ENCODE measurements at regions not wholly inside any gene's neighbourhood (a gene's known extent, or its start where the extent isn't known, plus 50 kb on each side); places are given as distances from the start of the nearest gene placed in this dataset.

DNA sequence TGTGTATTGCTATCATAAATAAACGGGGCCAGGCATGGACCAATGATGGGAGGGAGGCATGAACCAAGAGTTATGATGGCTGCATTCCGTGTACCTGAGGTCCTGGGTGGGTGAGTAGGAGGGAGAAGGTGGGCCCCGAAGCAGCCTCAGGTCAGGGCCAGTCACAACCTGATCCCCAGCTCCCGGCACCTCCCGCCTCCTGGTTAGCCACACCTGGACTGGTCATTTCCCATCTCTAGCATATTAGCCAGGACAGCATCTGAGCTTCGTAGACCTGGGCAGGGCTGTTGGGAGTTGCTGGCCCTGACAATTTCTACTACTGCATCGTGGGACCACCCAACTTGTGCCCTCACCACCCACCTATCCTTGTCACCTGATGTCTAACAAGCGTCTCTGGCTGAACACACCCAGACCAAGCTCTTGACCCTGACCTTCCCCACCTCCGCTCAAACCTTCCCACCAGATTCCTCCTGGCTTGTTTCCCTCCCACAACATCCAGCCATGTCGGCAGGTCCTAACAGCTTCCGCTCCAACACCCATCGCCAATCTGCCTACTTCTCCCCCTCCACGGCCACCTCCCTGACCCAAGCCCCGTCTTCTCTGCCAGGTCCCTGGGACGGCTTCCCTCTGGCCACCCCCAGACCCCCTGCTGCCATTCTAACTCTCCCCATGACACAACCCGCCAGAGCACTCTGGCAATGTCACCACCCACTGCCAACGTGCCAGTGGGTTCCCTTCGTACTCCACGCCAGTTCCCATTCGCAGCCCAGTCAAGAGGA lies 133.8 kb upstream of the IQSEC1 start:
- Histone ChIP-seq H3K27ac (ENCODE audit: low read depth in 1 of 2, low read length in 1 of 2) (no peak overlapping the region), H3K9me3 (ENCODE audit: control insufficient read depth in 4 of 4, insufficient read depth in 3 of 4, low read length in 3 of 4) (peaks cover 0 to 5% (median 0%) of the 10 kb centered on the region in 4 donors), H3K27me3 (ENCODE audit: control insufficient read depth in 3 of 3, insufficient read depth in 3 of 3, low read length in 2 of 3) (peaks cover 3 to 55% (median 36%) of the 10 kb centered on the region in 3 donors), H3K4me1 (ENCODE audit: control insufficient read depth in 5 of 5, insufficient read depth in 5 of 5, low read length in 5 of 5) (no peaks in the 10 kb centered on the region), H3K36me3 (ENCODE audit: control insufficient read depth in 4 of 4, insufficient read depth in 4 of 4, low read length in 4 of 4) (no peaks in the 10 kb centered on the region), H3K9ac (ENCODE audit: insufficient read depth in 1 of 2, low read length in 2 of 2) (no peak overlapping the region), H3K4me3 (no peak overlapping the region)
- DNase-seq (no peak), ATAC-seq (ENCODE audit: insufficient read depth, low FRiP score) (no peak)
- TF ChIP-seq, protein P1, sequence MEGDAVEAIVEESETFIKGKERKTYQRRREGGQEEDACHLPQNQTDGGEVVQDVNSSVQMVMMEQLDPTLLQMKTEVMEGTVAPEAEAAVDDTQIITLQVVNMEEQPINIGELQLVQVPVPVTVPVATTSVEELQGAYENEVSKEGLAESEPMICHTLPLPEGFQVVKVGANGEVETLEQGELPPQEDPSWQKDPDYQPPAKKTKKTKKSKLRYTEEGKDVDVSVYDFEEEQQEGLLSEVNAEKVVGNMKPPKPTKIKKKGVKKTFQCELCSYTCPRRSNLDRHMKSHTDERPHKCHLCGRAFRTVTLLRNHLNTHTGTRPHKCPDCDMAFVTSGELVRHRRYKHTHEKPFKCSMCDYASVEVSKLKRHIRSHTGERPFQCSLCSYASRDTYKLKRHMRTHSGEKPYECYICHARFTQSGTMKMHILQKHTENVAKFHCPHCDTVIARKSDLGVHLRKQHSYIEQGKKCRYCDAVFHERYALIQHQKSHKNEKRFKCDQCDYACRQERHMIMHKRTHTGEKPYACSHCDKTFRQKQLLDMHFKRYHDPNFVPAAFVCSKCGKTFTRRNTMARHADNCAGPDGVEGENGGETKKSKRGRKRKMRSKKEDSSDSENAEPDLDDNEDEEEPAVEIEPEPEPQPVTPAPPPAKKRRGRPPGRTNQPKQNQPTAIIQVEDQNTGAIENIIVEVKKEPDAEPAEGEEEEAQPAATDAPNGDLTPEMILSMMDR (IDR thresholded peaks at IDR 0.05; ENCODE audit: control extremely low read depth, extremely low read depth) = no peak
- 78 to 81% methylated on average over 20 of the region's 20 CpGs for WGBS, 2 donors

DNA sequence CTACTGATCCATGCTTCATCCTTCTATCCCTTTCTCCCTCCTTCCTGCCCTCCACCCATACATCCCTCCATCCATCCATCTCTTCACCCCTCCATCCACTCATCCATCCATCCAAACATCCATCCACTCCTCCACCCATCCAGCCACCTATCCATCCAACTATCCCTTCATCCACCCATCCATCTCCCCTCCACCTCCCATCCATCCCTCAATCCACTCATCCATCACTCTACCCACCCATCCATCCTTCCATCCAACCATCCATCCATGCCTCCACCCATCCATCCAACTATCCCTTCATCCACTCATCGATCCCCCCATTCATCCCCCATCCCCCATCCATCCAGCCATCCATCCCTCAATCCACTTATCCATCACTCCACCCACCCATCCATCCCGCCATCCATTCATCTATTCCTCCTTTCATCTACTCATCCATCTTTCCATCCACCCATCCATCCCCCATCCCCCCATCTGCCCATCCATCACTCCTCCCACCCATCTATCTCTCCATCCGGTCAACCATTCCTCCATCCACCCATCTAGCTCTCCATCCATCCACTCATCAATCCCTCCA lies 132.4 kb upstream of the IQSEC1 start:
- no peaks in the 10 kb centered on the region for H3K36me3 ChIP-seq (ENCODE audit: control insufficient read depth in 4 of 4, insufficient read depth in 4 of 4, low read length in 4 of 4)
- DNase-seq (no peak), ATAC-seq (ENCODE audit: insufficient read depth, low FRiP score) (no peak)
- H3K4me1 ChIP-seq (ENCODE audit: control insufficient read depth in 5 of 5, insufficient read depth in 5 of 5, low read length in 5 of 5) = no peaks in the 10 kb centered on the region
- H3K9ac ChIP-seq (ENCODE audit: insufficient read depth in 1 of 2, low read length in 2 of 2) = no peak overlapping the region
- H3K27ac ChIP-seq (ENCODE audit: low read depth in 1 of 2, low read length in 1 of 2) = no peak overlapping the region
- TF ChIP-seq, protein P1 (IDR thresholded peaks at IDR 0.05; ENCODE audit: control extremely low read depth, extremely low read depth) = no peak
- H3K4me3 ChIP-seq = no peak overlapping the region
- H3K27me3 ChIP-seq (ENCODE audit: control insufficient read depth in 3 of 3, insufficient read depth in 3 of 3, low read length in 2 of 3) = peaks cover 3 to 64% (median 36%) of the 10 kb centered on the region in 3 donors
- H3K9me3 ChIP-seq (ENCODE audit: control insufficient read depth in 4 of 4, insufficient read depth in 3 of 4, low read length in 3 of 4) = peaks cover 0 to 5% (median 0%) of the 10 kb centered on the region in 4 donors
- 87 to 89% methylated on average over 3 of the region's 3 CpGs for WGBS, 2 donors

DNA sequence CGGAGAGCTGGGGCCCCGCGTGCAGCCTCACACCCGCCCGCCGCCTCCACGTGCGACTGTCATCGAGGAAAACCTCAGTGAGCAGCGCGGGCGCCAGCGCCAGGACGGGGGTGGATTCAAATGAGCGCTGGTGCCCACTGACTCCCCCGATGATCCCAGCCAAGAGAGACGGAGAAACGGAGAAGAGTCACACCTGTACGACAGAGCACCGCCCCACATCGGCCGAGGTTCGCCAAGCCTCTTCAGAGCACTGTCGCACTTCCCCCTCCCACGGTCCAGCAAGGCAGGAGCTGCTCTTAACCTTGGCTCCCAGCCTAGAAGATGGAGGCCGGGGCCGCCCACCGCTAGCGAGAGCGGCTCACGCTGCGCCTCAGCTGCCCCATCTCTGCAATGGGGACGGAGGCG lies 130.9 kb upstream of the IQSEC1 start:
- H3K9ac ChIP-seq (ENCODE audit: insufficient read depth in 1 of 2, low read length in 2 of 2) = no peak overlapping the region
- H3K27ac ChIP-seq (ENCODE audit: low read depth in 1 of 2, low read length in 1 of 2) = no peak overlapping the region
- TF ChIP-seq, protein P1 (IDR thresholded peaks at IDR 0.05; ENCODE audit: control extremely low read depth, extremely low read depth) = no peak
- H3K36me3 ChIP-seq (ENCODE audit: control insufficient read depth in 4 of 4, insufficient read depth in 4 of 4, low read length in 4 of 4) = no peaks in the 10 kb centered on the region
- no peaks in the 10 kb centered on the region for H3K4me1 ChIP-seq (ENCODE audit: control insufficient read depth in 5 of 5, insufficient read depth in 5 of 5, low read length in 5 of 5)
- peaks cover 0 to 5% (median 0%) of the 10 kb centered on the region in 4 donors for H3K9me3 ChIP-seq (ENCODE audit: control insufficient read depth in 4 of 4, insufficient read depth in 3 of 4, low read length in 3 of 4)
- 17% methylated on average over 33 to 34 of the region's 34 CpGs for WGBS, 2 donors
- peaks cover 3 to 69% (median 42%) of the 10 kb centered on the region in 3 donors for H3K27me3 ChIP-seq (ENCODE audit: control insufficient read depth in 3 of 3, insufficient read depth in 3 of 3, low read length in 2 of 3)
- no peak overlapping the region for H3K4me3 ChIP-seq
- DNase-seq (no peak), ATAC-seq (ENCODE audit: insufficient read depth, low FRiP score) (no peak)
